GM12878 (cell line): ENCODE measurements at regions not wholly inside any gene's neighbourhood (a gene's known extent, or its start where the extent isn't known, plus 50 kb on each side); places are given as distances from the start of the nearest gene placed in this dataset.

Source experiments
- CTCF ChIP-seq, 3 experiments: IDR thresholded peaks in 2 of 3; conservative IDR thresholded peaks in 1 of 3; 2 replicates each; pipeline ENCODE4 v1.5.1; 2011; ENCODE audit warnings: low read depth in 3 of 3, low read length in 3 of 3, mild to moderate bottlenecking in 3 of 3, control low read depth in 2 of 3, moderate library complexity in 2 of 3, inconsistent platforms in 1 of 3, mixed read lengths in 1 of 3; ENCODE audit not compliant: control insufficient read depth in 2 of 3, insufficient read depth in 1 of 3; ENCODE audit errors: extremely low read depth in 1 of 3
- EGR1 ChIP-seq, 2 experiments: IDR thresholded peaks; 1 replicate in 1 of 2; 2 replicates in 1 of 2; pipeline ENCODE4 v1.6.1; 2011 to 2012; ENCODE audit warnings: low read depth in 2 of 2, low read length in 2 of 2, borderline replicate concordance in 1 of 2, mild to moderate bottlenecking in 1 of 2, moderate library complexity in 1 of 2
- GATAD2B ChIP-seq: fragments of 450-650 bp; conservative IDR thresholded peaks from 2 replicates; pipeline ENCODE4 v1.6.1; 2017; ENCODE audit warnings: low read depth, mild to moderate bottlenecking, moderate library complexity
- MXI1 ChIP-seq: fragments of 150-350 bp; IDR thresholded peaks from 2 replicates; pipeline ENCODE4 v1.6.1; 2011; ENCODE audit warnings: low read depth, mild to moderate bottlenecking, inconsistent platforms, low read length, improper control_type of control experiment
- NFIC ChIP-seq: IDR thresholded peaks from 2 replicates; pipeline ENCODE4 v1.6.1; 2012; ENCODE audit warnings: low read depth, mild to moderate bottlenecking, inconsistent platforms, low read length, moderate library complexity
- NRF1 ChIP-seq: conservative IDR thresholded peaks from 2 replicates; pipeline ENCODE4 v1.6.1; 2011; ENCODE audit warnings: mild to moderate bottlenecking, low read depth, low read length, improper control_type of control experiment
- POLR2A ChIP-seq: IDR thresholded peaks from 2 replicates; pipeline ENCODE4 v1.6.1; 2011; ENCODE audit warnings: low read depth, mild to moderate bottlenecking, low read length
- REST ChIP-seq: IDR thresholded peaks from 2 replicates; pipeline ENCODE4 v1.6.1; 2012; ENCODE audit warnings: mild to moderate bottlenecking, low read depth, low read length
- RFX5 ChIP-seq: IDR thresholded peaks from 2 replicates; pipeline ENCODE4 v1.6.1; 2011; ENCODE audit warnings: low read depth, low read length, improper control_type of control experiment
- SMC3 ChIP-seq: IDR thresholded peaks from 2 replicates; pipeline ENCODE4 v1.6.1; 2011; ENCODE audit warnings: low read length, improper control_type of control experiment, borderline replicate concordance
- SP1 ChIP-seq: IDR thresholded peaks from one replicate; pipeline ENCODE4 v1.6.1; 2011; ENCODE audit warnings: low read depth, low read length
- TARDBP ChIP-seq: IDR thresholded peaks from 2 replicates; pipeline ENCODE4 v1.6.1; 2016; ENCODE audit warnings: borderline replicate concordance

- TF ChIP-seq CTCF (IDR thresholded peaks at IDR 0.05 in 2 of 3, conservative IDR thresholded peaks at IDR 0.05 in 1 of 3; ENCODE audit: control insufficient read depth in 2 of 3, extremely low read depth in 1 of 3, insufficient read depth in 1 of 3, low read depth in 3 of 3, low read length in 3 of 3) = no peak
- no peak for TF ChIP-seq POLR2A
- TF ChIP-seq GATAD2B = no peak
- TF ChIP-seq REST = no peak
- TF ChIP-seq TARDBP = no peak
- no peak for TF ChIP-seq SP1
- no peak for TF ChIP-seq EGR1 (IDR thresholded peaks at IDR 0.05; ENCODE audit: borderline replicate concordance in 1 of 2, low read depth in 2 of 2, low read length in 2 of 2)
- TF ChIP-seq RFX5 = no peak
- TF ChIP-seq SMC3 = no peak
- no peak for TF ChIP-seq NFIC
- TF ChIP-seq NRF1 = no peak
- TF ChIP-seq MXI1 = no peak
These were observed 186.1 kb downstream of the TMA16 start for GRCh38 chr4:163680386-163681098.
